Effector memory CD4-positive, alpha-beta T cell (primary cell): ENCODE measurements at regions not wholly inside any gene's neighbourhood (a gene's known extent, or its start where the extent isn't known, plus 50 kb on each side); places are given as distances from the start of the nearest gene placed in this dataset.
"Not testable (repeated sequence)": the region's sequence is repeated elsewhere in the genome, so short reads cannot be mapped to it uniquely, and the experiment has no call there.

Source experiments
- DNase-seq, 3 donors: peaks; one replicate each; pipeline ENCODE4 v3.0.0-alpha.2; 2020
- H3K27ac ChIP-seq: 2 replicates; pipeline ENCODE4 v1.7.0; 2013; ENCODE audit warnings: mild to moderate bottlenecking, low read length, moderate library complexity; ENCODE audit not compliant: insufficient read depth, poor library complexity, severe bottlenecking
- H3K27me3 ChIP-seq: replicated peaks from 2 replicates; pipeline ENCODE4 v1.7.0; 2013; ENCODE audit warnings: mild to moderate bottlenecking, low read length; ENCODE audit not compliant: insufficient read depth, control insufficient read depth, poor library complexity, severe bottlenecking
- H3K36me3 ChIP-seq: 2 replicates; pipeline ENCODE4 v1.7.0; 2013; ENCODE audit warnings: mild to moderate bottlenecking, low read length, moderate library complexity; ENCODE audit not compliant: control insufficient read depth, insufficient read depth
- H3K4me1 ChIP-seq: 2 replicates; pipeline ENCODE4 v1.7.0; 2013; ENCODE audit warnings: low read length, mild to moderate bottlenecking; ENCODE audit not compliant: control insufficient read depth, insufficient read depth, poor library complexity, severe bottlenecking
- H3K4me3 ChIP-seq: 2 replicates; pipeline ENCODE4 v1.7.0; 2013; ENCODE audit warnings: low read length, low read depth, mild to moderate bottlenecking; ENCODE audit not compliant: insufficient read depth, poor library complexity, severe bottlenecking
- H3K9me3 ChIP-seq: 2 replicates; pipeline ENCODE4 v1.7.0; 2013; ENCODE audit warnings: mild to moderate bottlenecking, low read length, moderate library complexity; ENCODE audit not compliant: control insufficient read depth

DNA sequence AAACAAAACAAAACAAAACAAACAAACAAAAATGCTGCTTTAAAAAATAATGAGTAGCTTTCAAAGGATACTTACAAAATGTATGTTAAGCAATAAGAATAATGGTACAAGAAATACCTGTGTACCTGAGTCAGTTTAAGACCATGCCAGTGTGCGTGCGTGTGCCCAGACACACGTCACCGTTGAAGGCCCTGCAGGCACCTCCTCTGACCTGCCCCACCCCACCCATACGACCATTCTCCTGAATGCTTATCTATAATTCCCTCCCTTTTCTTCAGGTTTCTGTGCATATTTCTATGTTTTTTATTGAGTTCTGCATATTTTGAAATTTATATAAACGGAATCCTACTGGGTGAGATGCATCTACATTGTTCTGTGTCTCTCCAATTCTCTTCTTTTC, 374.2 kb upstream of the KLF6 start:
- H3K36me3 ChIP-seq, result no peaks in the 10 kb centered on the region
- H3K9me3 ChIP-seq, result no peaks in the 10 kb centered on the region
- H3K4me1 ChIP-seq, result peaks cover 8% of the 10 kb centered on the region
- no peak for DNase-seq
- H3K4me3 ChIP-seq, result no peak overlapping the region
- H3K27ac ChIP-seq, result no peak overlapping the region
- no peaks in the 10 kb centered on the region for H3K27me3 ChIP-seq

DNA sequence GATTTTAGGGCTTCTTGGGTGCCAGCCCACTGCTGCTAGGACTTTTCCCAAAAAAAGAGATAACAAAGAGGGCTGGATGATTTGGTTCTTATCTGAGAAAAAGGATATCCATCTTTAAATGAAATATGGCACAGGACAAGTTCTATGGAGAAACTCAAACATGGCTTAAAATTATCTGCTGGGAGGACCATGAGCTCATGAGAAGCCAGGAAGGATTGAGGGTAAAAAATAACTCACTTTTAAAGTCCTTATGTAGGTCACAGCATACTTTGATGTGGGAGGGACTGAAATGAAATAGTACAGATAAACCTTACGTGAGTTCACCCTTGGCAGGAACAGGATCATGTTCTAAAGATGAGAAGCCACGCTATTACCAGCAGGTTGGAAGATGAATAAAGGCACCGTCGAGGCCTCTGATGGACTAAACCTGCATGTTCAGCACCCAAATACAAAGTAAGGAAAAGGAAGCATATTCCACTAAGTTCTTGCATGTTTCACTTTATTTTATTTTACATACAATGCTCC, 369.2 kb upstream of the KLF6 start:
- Histone ChIP-seq H3K27me3 (no peaks in the 10 kb centered on the region), H3K4me3 (no peak overlapping the region), H3K36me3 (no peaks in the 10 kb centered on the region), H3K27ac (no peak overlapping the region), H3K9me3 (no peaks in the 10 kb centered on the region), H3K4me1 (peaks cover 14% of the 10 kb centered on the region)
- DNase-seq, result peak in 1 of 3 donors; percentile 6

GRCh38 chr10:4151466-4151865, 366.5 kb upstream of the KLF6 start:
- Histone ChIP-seq H3K27me3 (no peaks in the 10 kb centered on the region), H3K27ac (no peak overlapping the region), H3K4me1 (peaks cover 14% of the 10 kb centered on the region), H3K9me3 (no peaks in the 10 kb centered on the region), H3K4me3 (no peak overlapping the region), H3K36me3 (no peaks in the 10 kb centered on the region)
- no peak for DNase-seq

GRCh38 chr10:4150676-4151075, 365.7 kb upstream of the KLF6 start:
- Histone ChIP-seq H3K36me3 (no peaks in the 10 kb centered on the region), H3K27ac (no peak overlapping the region), H3K9me3 (no peaks in the 10 kb centered on the region), H3K4me1 (peaks cover 14% of the 10 kb centered on the region), H3K27me3 (no peaks in the 10 kb centered on the region), H3K4me3 (no peak overlapping the region)
- no peak for DNase-seq

GRCh38 chr10:4149460-4149859, 364.5 kb upstream of the KLF6 start:
- H3K27ac ChIP-seq, H3K27me3 ChIP-seq, H3K4me1 ChIP-seq, DNase-seq, H3K9me3 ChIP-seq, H3K4me3 ChIP-seq, H3K36me3 ChIP-seq: not testable (repeated sequence)

DNA sequence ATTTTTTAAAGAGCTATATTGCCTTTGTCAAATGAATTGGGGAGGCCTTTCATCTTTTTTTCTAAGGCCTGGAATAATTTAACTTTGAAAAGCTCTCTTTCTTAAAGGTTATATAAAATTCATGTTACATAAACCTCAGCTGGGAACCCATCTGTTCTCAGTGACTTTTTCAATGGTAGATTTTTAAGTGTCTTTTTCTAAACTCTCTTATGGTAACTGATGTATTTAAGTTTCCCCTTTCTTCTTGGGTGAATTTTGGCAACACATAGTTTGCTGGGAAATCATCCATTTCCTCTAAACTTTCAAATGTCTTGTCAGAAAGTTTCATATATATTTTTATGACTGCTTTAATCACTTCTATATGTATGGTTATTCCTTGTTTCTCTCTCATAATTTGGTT, 362.2 kb upstream of the KLF6 start:
- H3K27me3 ChIP-seq, result no peaks in the 10 kb centered on the region
- no peak for DNase-seq
- H3K4me1 ChIP-seq, result no peaks in the 10 kb centered on the region
- no peaks in the 10 kb centered on the region for H3K9me3 ChIP-seq
- H3K4me3 ChIP-seq, result no peak overlapping the region
- no peaks in the 10 kb centered on the region for H3K36me3 ChIP-seq
- H3K27ac ChIP-seq, result no peak overlapping the region

- no peak for DNase-seq
- Histone ChIP-seq H3K36me3 (no peaks in the 10 kb centered on the region), H3K4me3 (no peak overlapping the region), H3K4me1 (no peaks in the 10 kb centered on the region), H3K9me3 (peaks cover 5% of the 10 kb centered on the region), H3K27ac (no peak overlapping the region), H3K27me3 (no peaks in the 10 kb centered on the region)
These were observed 359.8 kb upstream of the KLF6 start for GRCh38 chr10:4144817-4145216.

- no peaks in the 10 kb centered on the region for H3K4me1 ChIP-seq
- H3K27me3 ChIP-seq, result no peaks in the 10 kb centered on the region
- H3K27ac ChIP-seq, result no peak overlapping the region
- no peaks in the 10 kb centered on the region for H3K36me3 ChIP-seq
- H3K4me3 ChIP-seq, result no peak overlapping the region
- DNase-seq, result no peak
- peaks cover 5% of the 10 kb centered on the region for H3K9me3 ChIP-seq
These were observed 356.5 kb upstream of the KLF6 start for GRCh38 chr10:4141471-4141870.

GRCh38 chr10:4138146-4138721, 353.2 kb upstream of the KLF6 start:
- H3K27me3 ChIP-seq, result no peaks in the 10 kb centered on the region
- DNase-seq, result no peak
- no peaks in the 10 kb centered on the region for H3K4me1 ChIP-seq
- peaks cover 5% of the 10 kb centered on the region for H3K9me3 ChIP-seq
- H3K27ac ChIP-seq, result no peak overlapping the region
- H3K36me3 ChIP-seq, result no peaks in the 10 kb centered on the region
- no peak overlapping the region for H3K4me3 ChIP-seq

GRCh38 chr10:4137299-4137698, 352.3 kb upstream of the KLF6 start:
- H3K27ac ChIP-seq, result no peak overlapping the region
- no peak overlapping the region for H3K4me3 ChIP-seq
- no peaks in the 10 kb centered on the region for H3K27me3 ChIP-seq
- peaks cover 5% of the 10 kb centered on the region for H3K9me3 ChIP-seq
- no peaks in the 10 kb centered on the region for H3K4me1 ChIP-seq
- no peaks in the 10 kb centered on the region for H3K36me3 ChIP-seq
- no peak for DNase-seq
